Retinal pigment epithelial cell (primary cell): ENCODE measurements at regions not wholly inside any gene's neighbourhood (a gene's known extent, or its start where the extent isn't known, plus 50 kb on each side); places are given as distances from the start of the nearest gene placed in this dataset.
"Not testable (repeated sequence)": the region's sequence is repeated elsewhere in the genome, so short reads cannot be mapped to it uniquely, and the experiment has no call there.

Source experiments
- DNase-seq: peaks from one replicate; pipeline ENCODE4 v3.0.0-alpha.2; 2010; ENCODE audit warnings: low read depth
- H3K4me3 ChIP-seq: 2 replicates; pipeline ENCODE4 v1.5.1; 2011; ENCODE audit warnings: mild to moderate bottlenecking, low read length, control low read depth, moderate library complexity
- CTCF ChIP-seq: conservative IDR thresholded peaks from 2 replicates; pipeline ENCODE4 v1.5.1; 2011; ENCODE audit warnings: low read depth, low read length, control low read depth, inconsistent platforms

- TF ChIP-seq CTCF: no peak
- H3K4me3 ChIP-seq: no peak overlapping the region
- DNase-seq: no peak
Observed at GRCh38 chr4:184335520-184335919, 117.8 kb upstream of the ENPP6 start.

- H3K4me3 ChIP-seq, DNase-seq: not testable (repeated sequence)
Observed at GRCh38 chr4:184333446-184333845, 115.8 kb upstream of the ENPP6 start.

- no peak for TF ChIP-seq CTCF
- DNase-seq: no peak
- no peak overlapping the region for H3K4me3 ChIP-seq
Observed at GRCh38 chr4:184331268-184331995, 113.8 kb upstream of the ENPP6 start.

- H3K4me3 ChIP-seq, DNase-seq: not testable (repeated sequence)
Observed at GRCh38 chr4:184330517-184331094, 112.9 kb upstream of the ENPP6 start.

- DNase-seq: no peak
- no peak overlapping the region for H3K4me3 ChIP-seq
- no peak for TF ChIP-seq CTCF
Observed at GRCh38 chr4:184329659-184330400, 112.2 kb upstream of the ENPP6 start.

GRCh38 chr4:184329235-184329634 lies 111.6 kb upstream of the ENPP6 start:
- no peak for TF ChIP-seq CTCF
- DNase-seq: no peak
- H3K4me3 ChIP-seq: no peak overlapping the region

- DNase-seq: no peak
- H3K4me3 ChIP-seq: no peak overlapping the region
- TF ChIP-seq CTCF: no peak
Observed at GRCh38 chr4:184328022-184328736, 110.5 kb upstream of the ENPP6 start.
